Heart right ventricle (tissue), 16 donors: ENCODE measurements at regions not wholly inside any gene's neighbourhood (a gene's known extent, or its start where the extent isn't known, plus 50 kb on each side); places are given as distances from the start of the nearest gene placed in this dataset.

ENCODE experiments used
- ATAC-seq, 8 donors: fragments of 200-7000 bp; cut with Tn5 transposase; one replicate each; pipeline ENCODE4 v1.9.1; 2020; ENCODE audit warnings: mild to moderate bottlenecking in 8 of 8, moderate library complexity in 8 of 8, moderate number of reproducible peaks in 1 of 8
- DNase-seq, 2 donors: peaks; one replicate each; pipeline ENCODE4 v3.0.0-alpha.2; 2020
- H3K27ac ChIP-seq, 10 donors: fragments of 200-600 bp; sonication (generic) in 2 of 10; one replicate each; pipeline versions ENCODE4 v1.5.0 to v1.8.0; 2020 to 2022; ENCODE audit warnings: mild to moderate bottlenecking in 3 of 10
- H3K27me3 ChIP-seq, 7 donors: fragments of 200-600 bp; one replicate each; pipeline ENCODE4 v1.8.0; 2021 to 2022; ENCODE audit warnings: mild to moderate bottlenecking in 2 of 7
- H3K36me3 ChIP-seq, 9 donors: fragments of 200-600 bp; sonication (generic) in 1 of 9; one replicate each; pipeline versions ENCODE4 v1.5.0 to v1.8.0; 2020 to 2022; ENCODE audit warnings: mild to moderate bottlenecking in 2 of 9
- H3K4me1 ChIP-seq, 9 donors: fragments of 200-600 bp; sonication (generic) in 1 of 9; one replicate each; pipeline versions ENCODE4 v1.5.0 to v1.8.0; 2020 to 2022; ENCODE audit warnings: mild to moderate bottlenecking in 4 of 9
- H3K4me3 ChIP-seq, 10 donors: fragments of 200-600 bp; sonication (generic) in 2 of 10; one replicate each; pipeline versions ENCODE4 v1.5.0 to v1.8.0; 2020 to 2022; ENCODE audit warnings: mild to moderate bottlenecking in 7 of 10, moderate library complexity in 2 of 10
- H3K9me3 ChIP-seq, 11 donors: fragments of 200-600 bp in 10 of 11; sonication (generic) in 2 of 11; one replicate each; pipeline versions ENCODE4 v1.5.0 to v1.8.0; 2013 to 2022; ENCODE audit warnings: mild to moderate bottlenecking in 2 of 11, control low read depth in 1 of 11, moderate library complexity in 1 of 11
- WGBS, 2 donors: extraction: QIAGEN DNeasy Blood & Tissue Kit; methylation state at CpG; one replicate each; pipeline ENCODE4 v1.1.7; 2013; ENCODE audit warnings: inconsistent platforms in 1 of 2; 5-methylcytosine and 5-hydroxymethylcytosine counted together
- intact Hi-C, 10 donors: fragments of 100-400 bp; cut with DNase I; formaldehyde crosslinking; loops; one replicate each; pipeline versions ENCODE4 v1.11.1 to v1.14.2; 2022
- TF ChIP-seq, protein P1 (sequence below), 9 donors: fragments of 200-600 bp; sonication (generic) in 2 of 9; IDR thresholded peaks; one replicate each; pipeline versions ENCODE4 v1.5.0 to v1.8.0; 2021 to 2022; ENCODE audit warnings: antibody characterized with exemption in 9 of 9, mild to moderate bottlenecking in 5 of 9, moderate library complexity in 1 of 9
- donor health status: Arrhythmogenic right ventricular cardiomyopathy.
- donor health status: ischemic (EF 13 %, LVEDD 7.1; RV severe dilation, severe dysfunction).
- donor health status: healthy with polysubstance abuse.
- donor health status: DM: no; HTN: yes; CAD: no.
- donor health status: DM: no; HTN: no; CAD: no.
- donor health status: ischemic (EF 25% LVEDD 6.9; RV normal size, moderate dysfunction).
- donor health status: ischemic (EF 25% LVEDD 5.7; RV mildly dilated, moderate dysfunction).
- donor health status: healthy.
- donor health status: DM: yes; HTN: yes; CAD: no.
- donor health status: Ischemic cardiomyopathy.
- donor health status: ischemic (EF 35%, LVEDD 5.7; RV mildly dilated, moderate dysfunction).
- donor health status: nonischemic (EF 11% LVEDD 7.7; RV severe dilation, severe dysfunction).
- donor health status: DM: yes; HTN: yes; CAD: no.
- donor health status: PGD.
- donor health status: ischemic (EF 29% LVEDD 5.4; RV normal size, mild dysfunction).
- donor health status: nonischemic (EF 23%, LVEDD 6.1; RV moderate dilation, normal function).

DNA sequence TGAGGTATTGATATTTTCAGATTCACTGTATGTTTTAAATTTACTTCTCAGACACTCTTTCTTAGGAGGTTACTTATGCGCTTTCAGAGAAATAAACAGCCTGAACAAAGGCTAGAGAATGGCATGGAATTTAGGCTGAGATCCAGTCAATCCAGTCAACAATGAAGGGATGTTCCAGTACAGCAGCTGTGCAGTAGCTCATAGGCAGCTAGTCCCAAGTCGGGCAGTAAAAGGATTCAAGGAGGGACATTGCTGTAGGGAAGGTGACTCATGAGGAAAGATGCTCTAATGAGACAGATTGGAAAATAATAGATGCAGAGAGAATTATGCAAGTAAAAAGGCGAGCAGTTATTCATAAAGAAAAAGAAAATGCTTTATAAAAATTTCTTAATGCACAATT is 397.9 kb upstream of the RGPD4 start:
- no peaks in the 10 kb centered on the region for H3K36me3 ChIP-seq
- WGBS, 2 donors, result 84 to 92% methylated on average over 3 of the region's 3 CpGs
- peaks cover 0 to 16% (median 0%) of the 10 kb centered on the region in 11 donors for H3K9me3 ChIP-seq
- no peaks in the 10 kb centered on the region for H3K4me1 ChIP-seq
- DNase-seq (no peak), ATAC-seq (no peak)
- H3K27ac ChIP-seq, result no peak overlapping the region
- TF ChIP-seq, protein P1, sequence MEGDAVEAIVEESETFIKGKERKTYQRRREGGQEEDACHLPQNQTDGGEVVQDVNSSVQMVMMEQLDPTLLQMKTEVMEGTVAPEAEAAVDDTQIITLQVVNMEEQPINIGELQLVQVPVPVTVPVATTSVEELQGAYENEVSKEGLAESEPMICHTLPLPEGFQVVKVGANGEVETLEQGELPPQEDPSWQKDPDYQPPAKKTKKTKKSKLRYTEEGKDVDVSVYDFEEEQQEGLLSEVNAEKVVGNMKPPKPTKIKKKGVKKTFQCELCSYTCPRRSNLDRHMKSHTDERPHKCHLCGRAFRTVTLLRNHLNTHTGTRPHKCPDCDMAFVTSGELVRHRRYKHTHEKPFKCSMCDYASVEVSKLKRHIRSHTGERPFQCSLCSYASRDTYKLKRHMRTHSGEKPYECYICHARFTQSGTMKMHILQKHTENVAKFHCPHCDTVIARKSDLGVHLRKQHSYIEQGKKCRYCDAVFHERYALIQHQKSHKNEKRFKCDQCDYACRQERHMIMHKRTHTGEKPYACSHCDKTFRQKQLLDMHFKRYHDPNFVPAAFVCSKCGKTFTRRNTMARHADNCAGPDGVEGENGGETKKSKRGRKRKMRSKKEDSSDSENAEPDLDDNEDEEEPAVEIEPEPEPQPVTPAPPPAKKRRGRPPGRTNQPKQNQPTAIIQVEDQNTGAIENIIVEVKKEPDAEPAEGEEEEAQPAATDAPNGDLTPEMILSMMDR (IDR thresholded peaks at IDR 0.05), result no peak
- no peaks in the 10 kb centered on the region for H3K27me3 ChIP-seq
- intact Hi-C loops, result no loop called here
- H3K4me3 ChIP-seq, result no peak overlapping the region

DNA sequence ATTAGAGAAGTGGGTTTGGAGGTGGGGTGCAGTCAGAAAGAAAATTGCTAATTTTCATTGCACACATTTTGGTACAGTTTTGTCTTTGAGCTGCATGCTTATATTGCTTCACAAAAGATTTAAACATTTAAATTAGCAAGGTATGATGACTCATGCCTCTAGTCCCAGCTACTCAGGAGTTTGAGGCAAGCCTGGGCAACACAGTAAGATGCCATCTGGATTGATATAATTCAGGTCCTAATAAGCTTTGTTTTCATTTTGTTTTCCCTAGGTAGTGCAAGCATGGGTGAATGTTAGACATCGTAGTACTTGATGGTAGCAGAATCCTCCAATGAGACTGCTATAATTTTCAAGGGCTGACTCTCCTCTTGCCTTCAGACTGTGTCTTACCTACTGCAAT is 396.7 kb upstream of the RGPD4 start:
- 88 to 92% methylated on average over 1 of the region's 1 CpG for WGBS, 2 donors

DNA sequence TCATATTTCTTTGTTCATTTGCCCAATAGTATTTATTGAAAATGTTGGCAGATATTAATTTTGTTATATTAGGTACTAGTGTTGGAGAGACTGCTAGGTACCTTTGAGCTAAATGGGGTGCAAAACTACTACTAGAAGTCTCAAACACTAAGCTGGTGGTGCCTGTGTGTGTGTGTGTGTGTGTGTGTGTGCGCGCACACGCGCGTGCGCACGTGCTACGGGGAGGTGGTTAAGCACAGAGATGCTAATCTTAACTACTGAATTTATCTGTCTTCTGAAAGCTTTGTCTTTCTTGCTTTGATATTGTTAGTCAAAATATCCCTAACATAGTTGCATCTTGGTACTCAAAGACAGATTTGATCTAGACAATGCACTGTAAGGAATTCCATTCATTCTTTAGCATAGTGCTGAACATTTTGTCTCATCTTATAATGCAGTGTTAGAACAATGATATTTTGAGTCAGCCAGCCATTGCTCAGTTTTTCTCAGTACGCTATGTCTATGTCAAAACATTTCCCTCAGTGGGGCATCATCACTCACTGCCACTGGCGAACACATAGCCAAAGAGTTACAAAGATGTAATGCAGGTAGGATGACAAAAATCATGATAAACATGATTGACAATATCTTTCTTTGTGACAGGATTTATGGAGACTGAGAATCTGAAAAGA is 396.0 kb upstream of the RGPD4 start:
- Histone ChIP-seq H3K4me3 (no peak overlapping the region), H3K9me3 (peaks cover 0 to 16% (median 0%) of the 10 kb centered on the region in 11 donors), H3K4me1 (no peaks in the 10 kb centered on the region), H3K27me3 (no peaks in the 10 kb centered on the region), H3K27ac (no peak overlapping the region), H3K36me3 (no peaks in the 10 kb centered on the region)
- intact Hi-C loops, result no loop called here
- TF ChIP-seq, protein P1 (IDR thresholded peaks at IDR 0.05), result no peak
- DNase-seq (no peak), ATAC-seq (no peak)
- WGBS, 2 donors, result 83 to 85% methylated on average over 10 of the region's 10 CpGs

More for the DNA sequence above, 396.7 kb upstream of the RGPD4 start:
- Histone ChIP-seq H3K27ac (no peak overlapping the region), H3K9me3 (peaks cover 0 to 16% (median 0%) of the 10 kb centered on the region in 11 donors), H3K4me3 (no peak overlapping the region), H3K4me1 (no peaks in the 10 kb centered on the region), H3K27me3 (no peaks in the 10 kb centered on the region), H3K36me3 (no peaks in the 10 kb centered on the region)
- DNase-seq, result no peak
- intact Hi-C loops, result no loop called here
- TF ChIP-seq, protein P1 (IDR thresholded peaks at IDR 0.05), result no peak
- no peak for ATAC-seq

DNA sequence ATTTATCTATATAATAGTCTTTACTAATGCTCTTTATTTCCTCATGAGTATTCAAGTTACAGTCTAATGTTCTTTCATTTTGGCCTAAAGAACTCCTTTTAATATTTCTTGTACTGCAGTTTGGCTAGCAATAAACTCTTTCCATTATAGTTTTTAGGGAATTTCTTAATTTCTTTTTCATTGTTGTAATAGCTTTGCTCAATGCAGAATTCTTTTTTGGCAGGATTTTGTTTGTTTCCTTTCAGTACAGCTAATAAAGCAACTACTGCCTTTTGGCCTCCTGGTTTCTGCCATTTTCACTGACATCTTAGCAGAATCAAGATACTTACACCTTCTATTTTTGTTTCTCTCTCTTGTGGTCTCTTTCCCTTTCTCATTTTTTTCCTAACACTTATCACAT is 390.4 kb upstream of the RGPD4 start:
- DNase-seq (no peak), ATAC-seq (no peak)
- no peak overlapping the region for H3K27ac ChIP-seq
- TF ChIP-seq, protein P1 (IDR thresholded peaks at IDR 0.05), result no peak
- no peak overlapping the region for H3K4me3 ChIP-seq
- H3K36me3 ChIP-seq, result no peaks in the 10 kb centered on the region
- intact Hi-C loops, result no loop called here
- H3K9me3 ChIP-seq, result no peaks in the 10 kb centered on the region
- no peaks in the 10 kb centered on the region for H3K27me3 ChIP-seq
- no peaks in the 10 kb centered on the region for H3K4me1 ChIP-seq
